HPDE6-E6E7 (cell line): ENCODE measurements at regions not wholly inside any gene's neighbourhood (a gene's known extent, or its start where the extent isn't known, plus 50 kb on each side); places are given as distances from the start of the nearest gene placed in this dataset.

Experiments
- DNase-seq: peaks from one replicate; pipeline ENCODE4 v3.0.0; 2011; ENCODE audit warnings: missing footprints; ENCODE audit errors: extremely low spot score

GRCh38 chr2:235301202-235302076, 192.4 kb upstream of the AGAP1 start:
- no peak for DNase-seq

DNA sequence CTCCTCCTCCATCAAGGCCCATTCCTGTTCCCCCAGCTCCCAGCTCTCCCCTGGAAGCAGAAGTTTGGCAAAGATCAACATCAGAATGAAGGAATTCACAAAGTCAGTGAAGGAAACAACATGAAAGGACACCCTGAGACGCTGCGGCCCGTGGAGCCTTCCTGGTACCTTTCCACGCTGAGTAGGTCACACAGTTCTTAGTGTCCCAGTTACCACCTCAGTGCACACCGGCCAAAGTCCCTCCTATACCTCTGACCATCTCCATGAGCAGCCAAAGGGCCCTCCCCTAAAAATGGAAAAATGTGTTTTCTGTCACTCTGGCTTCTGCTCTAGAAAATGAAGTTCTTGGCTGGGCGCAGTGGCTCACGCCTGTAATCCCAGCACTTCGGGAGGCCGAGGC, 191.6 kb upstream of the AGAP1 start:
- no peak for DNase-seq

DNA sequence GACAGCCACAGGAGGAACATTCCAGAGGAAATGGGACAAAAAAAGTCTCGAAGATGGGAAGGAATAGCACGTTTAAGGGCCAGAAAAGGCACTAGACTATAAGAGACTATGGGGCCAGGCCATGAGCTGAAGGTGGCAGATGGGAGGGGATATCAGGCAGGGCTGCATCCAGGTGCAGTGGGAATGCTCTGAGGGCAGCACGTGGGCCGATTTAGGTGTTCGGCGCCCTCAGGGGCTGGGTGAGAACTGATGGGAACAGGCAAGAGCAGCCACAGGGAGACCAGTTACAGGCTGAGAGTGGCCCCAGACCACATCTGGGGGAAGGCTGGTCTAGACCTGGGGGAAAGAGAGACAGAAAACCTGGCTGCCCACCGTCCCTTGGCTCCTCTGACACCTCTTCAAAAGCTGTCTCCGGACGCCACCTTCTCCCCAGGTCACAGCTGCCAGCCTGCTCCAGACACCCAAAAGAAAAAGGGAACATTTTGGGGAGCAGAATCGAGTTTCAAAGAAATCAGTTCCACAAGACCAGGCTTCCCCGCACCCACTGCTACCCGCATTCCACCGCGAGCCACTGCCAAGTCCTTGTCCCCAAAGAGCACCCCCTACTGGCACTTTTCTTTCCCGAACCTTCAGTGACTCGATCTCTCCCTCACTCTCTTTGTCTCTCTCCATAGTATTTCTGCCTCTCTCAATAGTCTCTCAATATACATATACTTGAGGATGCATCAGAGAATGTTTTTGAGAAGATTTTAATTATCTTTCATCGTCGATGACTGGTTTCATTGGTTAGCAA, 190.1 kb upstream of the AGAP1 start:
- no peak for DNase-seq

GRCh38 chr2:235305678-235306077, 188.2 kb upstream of the AGAP1 start:
- DNase-seq, result no peak

- DNase-seq, result no peak
Observed at GRCh38 chr2:235311044-235311443, 182.8 kb upstream of the AGAP1 start.

DNA sequence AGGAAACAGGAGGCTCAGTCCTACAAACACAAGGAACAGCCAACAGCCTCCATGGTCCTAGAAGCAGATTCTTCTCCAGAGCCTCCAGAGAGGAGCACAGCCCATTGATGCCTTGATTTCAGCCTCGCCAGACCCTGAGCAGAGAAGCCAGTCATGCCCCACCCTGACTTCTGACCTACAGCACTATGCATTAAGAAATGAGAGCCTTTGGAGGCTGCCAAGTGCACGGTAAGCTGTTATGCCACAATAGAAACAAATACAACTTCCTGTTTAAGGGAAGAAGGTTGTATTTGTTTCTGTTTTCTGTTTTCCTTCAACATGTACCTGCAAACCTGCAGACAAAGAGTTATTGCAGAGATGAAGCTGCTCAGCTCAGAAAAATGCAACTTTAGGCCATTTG, 181.3 kb upstream of the AGAP1 start:
- no peak for DNase-seq

GRCh38 chr2:235314371-235314930, 179.4 kb upstream of the AGAP1 start:
- DNase-seq, result no peak

- DNase-seq, result no peak
Observed at GRCh38 chr2:235319095-235319494, 174.7 kb upstream of the AGAP1 start.

DNA sequence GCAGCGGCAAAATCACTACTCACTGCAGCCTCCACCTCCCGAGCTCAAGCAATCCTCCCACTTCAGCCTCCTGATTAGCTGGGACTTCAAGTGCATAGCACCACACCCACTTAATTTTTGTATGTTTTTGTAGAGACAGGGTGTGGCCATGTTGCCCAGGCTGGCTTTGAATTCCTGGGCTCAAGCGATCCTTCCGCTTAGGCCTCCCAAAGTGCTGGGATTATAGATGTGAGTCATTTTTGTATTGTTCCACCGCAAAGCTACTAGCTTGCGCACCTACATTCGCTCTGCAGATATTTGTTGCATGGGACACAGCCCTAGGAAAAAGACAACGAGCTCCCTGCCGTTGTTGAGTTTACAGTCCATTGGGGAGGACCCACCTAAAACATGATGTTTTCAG, 173.5 kb upstream of the AGAP1 start:
- no peak for DNase-seq

GRCh38 chr2:235324324-235324723, 169.5 kb upstream of the AGAP1 start:
- no peak for DNase-seq

DNA sequence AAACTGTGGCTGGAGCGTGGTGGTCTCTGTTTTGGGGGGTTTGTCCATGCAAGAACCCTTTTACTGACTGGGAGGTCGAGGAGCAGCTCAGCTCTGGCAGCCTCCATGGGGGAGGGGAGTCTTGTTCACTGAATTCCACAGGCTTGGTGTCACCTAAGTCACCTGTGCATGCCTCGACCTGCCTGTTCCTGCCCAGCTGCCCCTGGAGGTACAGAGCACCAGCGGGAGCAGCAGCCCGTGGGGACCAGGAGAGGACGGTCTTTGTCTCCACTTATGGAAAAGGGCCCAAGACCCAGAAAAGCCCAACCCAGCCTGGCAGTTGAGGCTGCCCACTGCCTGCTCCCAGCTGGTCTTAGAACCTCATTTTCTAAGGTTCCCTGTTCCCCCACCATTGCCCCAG, 168.7 kb upstream of the AGAP1 start:
- no peak for DNase-seq

DNA sequence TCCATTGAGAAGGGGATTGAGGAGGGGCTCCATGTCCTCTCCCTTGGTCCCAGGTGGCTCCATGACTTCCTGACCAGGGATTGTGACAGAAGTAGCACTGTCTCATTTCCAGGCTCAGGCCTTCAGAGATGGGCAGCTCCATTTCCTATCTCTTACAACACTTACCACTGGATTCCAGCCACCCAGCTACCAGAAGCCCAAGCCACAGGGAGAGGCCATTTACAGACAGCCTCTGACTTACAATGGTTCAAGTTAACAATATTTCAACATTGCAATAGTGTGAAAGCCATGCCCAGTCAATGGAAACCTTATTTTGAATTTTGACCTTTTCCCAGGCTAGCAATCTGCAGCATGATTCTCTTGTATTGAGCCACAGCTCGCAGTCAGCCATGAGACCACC, 164.9 kb upstream of the AGAP1 start:
- DNase-seq, result no peak

- peak; percentile 58 for DNase-seq
Observed at GRCh38 chr2:235330775-235331451, 162.9 kb upstream of the AGAP1 start.

GRCh38 chr2:235332240-235332890, 161.5 kb upstream of the AGAP1 start:
- DNase-seq, result no peak

DNA sequence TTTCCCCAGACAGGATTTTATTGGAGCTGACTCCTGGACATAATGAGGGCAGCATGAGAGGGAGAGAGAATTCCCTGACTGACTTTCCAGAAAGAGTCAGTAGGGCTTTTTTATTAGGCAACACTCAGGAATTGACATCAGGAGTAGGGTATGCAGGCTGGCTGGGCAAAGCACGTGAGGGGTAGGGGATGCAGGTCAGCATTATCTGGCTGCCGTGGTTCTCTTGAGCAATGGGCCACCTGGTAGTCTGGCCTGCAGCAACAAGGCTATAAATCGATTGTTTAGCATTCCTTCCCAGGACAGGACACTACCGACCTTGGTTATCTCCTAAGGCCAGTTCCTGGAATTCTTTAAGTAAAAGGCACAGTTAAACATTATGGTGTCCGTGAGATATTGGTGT, 160.8 kb upstream of the AGAP1 start:
- no peak for DNase-seq

DNA sequence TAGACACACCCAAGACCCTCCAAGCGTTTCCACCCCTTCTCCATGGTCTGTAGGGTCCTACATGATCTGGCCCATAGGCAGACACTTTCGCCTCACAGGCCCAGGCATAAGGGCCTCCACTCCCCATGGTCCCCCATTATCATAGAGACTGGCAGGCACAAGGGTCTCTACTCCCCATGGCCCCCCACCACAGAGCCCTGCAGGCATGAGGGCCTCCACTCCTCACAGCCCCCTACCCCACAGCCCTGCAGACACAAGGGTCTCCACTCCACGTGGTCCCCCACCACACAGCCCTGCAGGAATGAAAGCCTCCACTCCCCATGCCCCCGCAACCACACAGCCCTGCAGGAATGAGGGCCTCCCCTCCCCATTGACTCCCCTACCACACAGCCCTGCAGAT, 159.7 kb upstream of the AGAP1 start:
- no peak for DNase-seq

- no peak for DNase-seq
Observed at GRCh38 chr2:235343156-235343774, 150.6 kb upstream of the AGAP1 start.

DNA sequence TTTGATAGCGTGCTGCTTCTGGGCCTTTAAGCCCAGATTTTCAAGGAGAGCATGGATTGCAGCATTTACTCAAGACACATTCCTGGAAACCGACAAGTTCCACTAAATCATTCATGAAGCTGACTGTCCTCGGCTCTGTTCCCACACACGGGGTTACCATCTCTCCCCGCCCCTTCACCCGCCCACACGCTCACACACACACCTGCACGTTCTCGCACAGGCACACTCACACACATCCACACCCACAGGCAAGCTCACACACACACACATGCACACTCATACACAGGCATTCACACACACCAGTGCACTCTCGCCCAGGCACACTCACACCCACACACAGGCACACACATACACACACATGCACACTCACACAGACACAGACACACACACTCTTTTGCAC, 150.0 kb upstream of the AGAP1 start:
- DNase-seq, result no peak

DNA sequence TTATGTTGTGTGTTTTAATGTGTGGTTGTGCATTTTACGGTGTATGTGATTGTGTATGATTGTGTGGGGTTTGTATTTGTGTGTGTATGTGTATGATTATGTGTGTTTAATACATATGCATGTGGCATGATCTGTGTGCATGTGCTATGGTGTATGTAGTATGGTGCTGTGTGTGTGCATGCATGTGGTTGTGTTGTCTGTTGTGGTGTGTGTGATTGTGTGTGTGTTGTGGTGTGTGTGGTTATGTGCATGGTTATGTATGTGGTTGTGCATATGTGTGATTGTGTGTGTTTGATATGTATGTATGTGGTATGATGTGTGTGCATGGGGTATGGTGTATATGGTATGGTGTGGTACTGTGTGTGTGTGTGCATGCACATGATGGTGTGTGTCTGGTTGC, 148.1 kb upstream of the AGAP1 start:
- no peak for DNase-seq

DNA sequence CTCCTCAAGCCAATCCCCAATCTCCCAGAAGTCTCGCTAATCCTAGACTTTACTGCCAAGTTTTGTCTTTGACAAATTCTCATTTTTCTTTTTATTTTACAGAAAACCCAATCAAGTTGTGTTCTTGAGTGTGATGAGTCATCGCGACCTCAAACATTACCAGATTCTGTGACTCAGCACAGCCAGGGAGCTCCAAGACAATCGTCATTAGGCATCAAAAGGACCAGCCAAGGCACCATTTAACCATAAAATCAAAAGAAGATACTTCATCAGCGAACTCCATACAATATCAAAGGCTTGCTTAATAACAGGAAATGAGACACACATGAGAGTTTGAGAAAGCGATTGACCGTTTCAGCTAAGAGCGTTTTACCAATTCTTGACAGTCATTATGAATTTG, 146.2 kb upstream of the AGAP1 start:
- peak; percentile 20 for DNase-seq

- no peak for DNase-seq
Observed at GRCh38 chr2:235348329-235348728, 145.5 kb upstream of the AGAP1 start.
